ENCODE measurements at regions not wholly inside any gene's neighbourhood (a gene's known extent, or its start where the extent isn't known, plus 50 kb on each side); places are given as distances from the start of the nearest gene placed in this dataset.

DNA sequence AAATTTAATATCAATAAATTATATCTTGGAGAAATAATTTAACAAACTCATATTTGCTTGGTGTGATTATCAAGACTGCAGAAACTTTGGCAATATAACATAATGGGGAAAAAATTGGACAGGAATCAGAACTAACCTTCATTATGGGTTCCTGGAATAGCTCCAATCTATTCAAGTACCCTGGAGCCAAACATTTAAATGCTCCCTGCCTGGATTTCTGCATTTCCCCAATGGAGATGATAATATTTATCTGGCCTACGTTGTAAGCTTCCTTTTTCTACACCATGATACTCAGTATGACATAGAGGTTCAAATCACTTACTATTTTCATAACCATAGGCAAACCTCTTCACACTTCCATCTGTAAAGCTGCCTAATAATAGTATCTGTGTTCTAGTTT is 326.8 kb downstream of the TRIML1 start:
- DNase-seq: no peak
- intact Hi-C loops (cut with DNase I): no loop called here

DNA sequence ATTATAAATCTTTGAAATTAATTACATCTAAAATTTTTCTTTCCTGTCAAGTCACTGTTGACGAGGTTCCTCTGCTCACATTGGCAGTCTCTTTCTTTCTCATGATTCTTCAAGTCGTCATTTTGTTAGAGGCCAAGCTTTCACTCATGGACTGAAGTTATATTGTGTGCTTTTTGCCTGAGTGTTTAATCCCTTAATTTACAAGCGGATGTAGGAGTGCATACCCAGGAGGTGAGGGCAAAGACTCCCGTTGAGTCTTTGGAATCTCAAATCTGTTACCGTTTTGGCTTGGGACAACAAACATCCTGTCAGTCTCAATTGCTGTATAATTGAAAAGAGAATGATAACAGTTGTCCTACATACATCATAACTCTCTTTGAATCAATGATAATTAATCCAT is 345.0 kb downstream of the TRIML1 start:
- no peak for DNase-seq
- intact Hi-C loops (cut with DNase I): no loop called here

DNA sequence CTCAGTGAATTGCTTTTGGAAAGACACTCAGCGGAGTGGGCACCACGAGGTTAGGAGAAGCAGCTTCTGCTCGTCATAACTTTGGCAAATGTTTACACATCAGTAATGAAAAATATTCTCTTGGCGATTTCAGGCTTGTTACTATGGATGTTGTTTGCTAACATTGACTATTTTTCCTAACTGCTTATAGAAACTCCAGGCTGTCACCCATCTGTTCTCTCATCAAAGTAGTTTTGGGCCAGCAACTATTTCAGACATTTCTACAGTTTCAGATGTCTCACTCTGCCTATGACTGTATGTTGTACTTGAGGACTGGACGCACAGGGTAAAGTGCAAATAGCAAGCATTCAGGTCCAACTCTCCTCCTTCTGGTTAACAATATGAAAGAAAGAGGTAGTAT is 346.7 kb downstream of the TRIML1 start:
- no peak for DNase-seq
- intact Hi-C loops (cut with DNase I): no loop called here

DNA sequence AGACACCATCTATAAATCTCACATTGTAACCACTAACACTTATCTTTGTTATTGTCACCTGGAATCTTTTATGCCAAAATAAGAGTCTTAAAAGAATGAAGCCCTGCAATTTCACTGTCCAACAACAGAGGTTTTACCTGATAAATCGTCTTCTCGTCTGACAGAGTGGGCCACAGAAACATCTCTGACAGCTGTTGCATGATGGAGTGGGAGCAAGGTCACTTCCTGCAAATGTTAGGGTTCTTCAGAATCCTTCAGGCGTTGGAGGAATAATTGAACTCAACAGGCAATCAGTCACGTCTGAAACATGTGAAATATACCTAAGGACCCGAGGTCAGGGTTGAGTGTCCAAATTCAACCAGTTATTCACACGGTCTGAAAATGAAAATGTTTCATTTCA is 353.6 kb downstream of the TRIML1 start:
- intact Hi-C loops (cut with DNase I): no loop called here
- DNase-seq: no peak

DNA sequence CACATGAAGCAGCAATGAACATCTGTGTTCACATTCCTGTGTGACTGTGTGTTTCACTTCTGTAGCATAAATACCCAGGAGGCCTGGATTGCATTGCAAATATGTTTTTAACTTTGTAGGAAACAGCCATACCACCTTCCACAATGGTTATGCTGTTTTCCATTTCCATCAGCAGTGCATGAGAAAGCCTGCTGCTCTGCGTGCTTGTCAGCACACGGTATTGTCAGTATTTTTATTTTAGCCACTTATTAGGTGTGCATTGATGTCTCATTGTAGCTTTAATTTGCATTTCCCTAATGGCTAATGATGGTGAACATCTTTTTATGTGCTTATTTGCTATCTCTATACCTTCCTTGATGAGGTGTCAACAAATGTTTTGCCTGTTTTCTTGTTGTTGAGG is 355.9 kb downstream of the TRIML1 start:
- intact Hi-C loops (cut with DNase I): no loop called here

DNA sequence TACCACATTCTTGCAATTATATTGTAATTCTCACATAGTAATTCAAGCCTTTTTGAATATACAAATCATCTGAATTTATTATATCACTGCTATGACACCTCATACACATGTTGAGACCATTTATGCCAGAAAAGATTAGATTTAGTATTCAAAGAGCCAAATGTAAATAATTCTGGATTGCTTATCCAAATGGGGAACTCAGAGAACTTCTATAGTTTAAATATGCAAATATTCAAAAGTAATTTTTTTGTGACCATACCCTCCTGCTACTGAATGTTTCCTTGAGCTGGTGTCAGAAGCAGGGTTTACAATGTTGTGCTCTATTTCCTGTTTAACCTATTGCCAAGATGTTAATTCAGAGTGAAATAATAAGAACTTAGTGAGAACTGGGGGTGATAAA is 372.2 kb downstream of the TRIML1 start:
- intact Hi-C loops (cut with DNase I): no loop called here
- no peak for DNase-seq

More for the DNA sequence above, 355.9 kb downstream of the TRIML1 start:
- no peak for DNase-seq

DNA sequence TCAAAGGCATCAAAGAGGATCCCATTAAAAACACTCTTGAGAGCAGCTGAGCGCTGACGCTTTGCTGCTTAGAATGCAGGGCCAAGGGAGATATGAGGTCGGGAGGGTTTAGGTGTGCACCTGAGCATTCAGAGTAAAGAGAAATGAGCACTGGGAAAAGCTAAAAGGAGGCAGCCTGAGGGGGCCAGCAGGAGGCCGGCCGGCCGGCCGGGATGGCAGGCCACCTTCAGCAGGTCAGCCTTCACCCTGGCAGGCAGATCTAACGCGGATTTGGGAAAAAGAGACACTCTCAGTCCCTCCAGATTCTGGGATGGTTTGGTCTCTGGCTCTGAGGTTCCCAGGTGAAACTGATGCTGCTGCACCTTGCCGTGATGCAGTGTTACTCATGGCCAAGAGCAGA is 393.5 kb downstream of the TRIML1 start:
- intact Hi-C loops (cut with DNase I): no loop called here
- no peak for DNase-seq

DNA sequence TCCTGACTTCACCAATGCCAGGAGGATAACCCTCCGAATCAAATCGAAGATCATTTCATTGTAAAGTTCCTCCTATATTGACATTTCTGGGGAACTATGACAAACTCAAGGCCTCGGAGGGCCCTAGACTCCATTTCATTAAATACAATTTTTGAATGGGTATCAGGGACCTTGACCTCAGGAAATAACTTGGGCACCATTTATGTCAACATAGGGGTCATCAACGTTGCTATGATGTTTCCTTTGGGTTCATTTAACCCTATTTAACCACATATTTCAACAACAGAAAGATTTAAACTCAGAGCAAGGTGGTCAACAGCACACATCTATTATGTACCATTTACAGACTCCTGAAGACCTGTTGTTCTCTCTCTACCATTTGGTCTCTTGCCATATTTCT is 395.1 kb downstream of the TRIML1 start:
- no peak for DNase-seq
- intact Hi-C loops (cut with DNase I): no loop called here

DNA sequence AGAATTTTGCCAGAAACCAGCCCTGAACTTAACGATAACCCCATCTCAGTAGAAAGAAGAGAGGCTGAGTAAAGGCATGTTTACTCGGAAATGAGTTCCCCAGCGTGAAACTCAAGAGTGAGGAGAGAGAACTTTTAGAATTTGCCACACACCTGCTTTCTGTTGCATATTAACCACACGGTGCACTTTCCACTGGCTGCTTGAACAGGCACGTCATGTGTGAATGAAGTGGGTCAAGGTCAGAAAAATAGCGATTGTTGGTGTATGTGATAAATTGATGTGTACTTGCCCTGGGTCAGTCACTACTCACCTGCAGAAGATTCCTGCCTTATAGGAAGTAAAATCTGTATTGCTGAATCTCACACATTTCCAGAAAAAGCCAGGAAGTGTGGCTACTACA is 395.7 kb downstream of the TRIML1 start:
- DNase-seq: no peak

DNA sequence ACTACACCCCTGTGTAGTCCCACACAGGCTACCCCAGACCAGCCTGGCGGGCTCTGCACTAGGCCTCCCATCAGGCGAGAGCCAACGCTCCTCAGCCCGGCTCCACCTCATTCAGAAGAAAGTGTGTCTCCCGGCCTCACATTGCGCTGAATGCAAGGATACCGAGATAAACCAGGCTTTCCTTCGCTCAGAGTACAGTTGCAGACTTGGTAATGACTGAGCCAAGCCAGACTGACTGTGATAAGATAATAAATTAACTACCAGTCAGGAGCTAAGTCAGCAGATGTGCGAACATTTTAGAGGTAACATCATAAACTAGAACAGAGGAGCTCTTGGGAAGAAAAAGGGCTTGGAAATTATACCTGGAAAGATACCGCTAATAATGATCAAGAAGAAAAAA is 397.6 kb downstream of the TRIML1 start:
- no peak for DNase-seq

More for the DNA sequence above, 395.7 kb downstream of the TRIML1 start:
- intact Hi-C loops (cut with DNase I): no loop called here

DNA sequence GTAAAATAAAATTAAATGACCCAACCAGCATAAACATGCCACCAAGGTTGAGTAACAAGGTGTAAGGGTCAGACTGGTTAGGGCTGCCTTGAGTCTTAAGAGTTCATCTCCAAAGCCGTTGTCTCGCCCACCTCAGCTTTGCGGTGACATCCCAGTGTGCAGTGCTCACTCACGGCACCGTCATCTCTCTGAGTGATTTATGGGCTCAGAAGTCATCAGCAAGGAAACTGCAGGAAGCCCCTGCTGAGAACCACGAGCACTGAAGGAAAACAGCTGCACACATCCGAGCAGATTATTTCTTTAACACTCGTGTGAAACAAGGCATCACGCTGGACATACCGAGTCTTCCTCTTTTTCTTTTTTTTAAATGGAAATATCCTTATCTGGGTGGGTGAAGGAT is 411.1 kb downstream of the TRIML1 start:
- DNase-seq: no peak
- intact Hi-C loops (cut with DNase I): no loop called here

More for the DNA sequence above, 397.6 kb downstream of the TRIML1 start:
- intact Hi-C loops (cut with DNase I): no loop called here

DNA sequence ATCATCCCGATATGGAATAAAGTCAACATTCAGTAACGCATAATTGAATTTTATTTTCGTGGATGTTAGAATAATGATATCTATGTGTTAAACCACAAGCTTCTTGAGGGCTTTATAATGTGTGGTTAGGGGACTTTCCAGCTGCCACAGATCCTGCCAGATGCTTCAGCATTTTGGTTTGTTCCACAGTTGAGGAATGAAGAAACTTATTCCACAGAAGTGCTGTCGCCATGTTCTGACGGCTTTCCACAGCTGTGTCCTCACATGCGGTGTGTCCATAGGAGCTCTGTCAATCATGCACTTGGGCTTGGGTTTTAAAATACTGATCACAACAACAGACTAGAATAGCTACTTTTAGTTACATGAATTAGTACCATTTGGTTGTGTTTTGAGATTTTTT is 411.9 kb downstream of the TRIML1 start:
- intact Hi-C loops (cut with DNase I): no loop called here
- DNase-seq: no peak

DNA sequence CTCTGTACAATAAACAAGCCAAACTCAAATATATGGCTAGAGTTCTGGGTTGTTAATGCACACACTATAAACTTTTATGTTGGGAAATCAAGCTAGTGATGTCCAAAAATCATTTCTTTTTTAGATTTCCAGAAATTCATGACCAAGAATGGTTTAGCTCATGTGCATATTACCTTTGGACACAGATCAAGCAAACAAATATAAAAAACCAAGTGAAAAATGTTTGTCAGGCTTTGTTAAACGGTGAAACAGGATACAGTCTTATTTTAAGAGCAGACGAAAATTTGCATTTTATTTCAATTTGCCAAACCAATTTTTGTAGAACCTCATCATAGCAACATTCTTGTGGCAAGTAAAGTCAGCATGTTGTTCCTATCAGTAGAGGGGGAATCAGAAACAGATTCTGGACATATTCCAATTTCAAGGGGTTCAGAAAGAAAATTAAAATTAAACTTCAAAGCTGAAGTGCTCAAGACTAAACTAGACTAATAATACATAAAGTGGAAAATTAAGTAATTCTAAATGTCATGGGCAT is 413.6 kb downstream of the TRIML1 start:
- no peak for DNase-seq
- intact Hi-C loops (cut with DNase I): no loop called here

DNA sequence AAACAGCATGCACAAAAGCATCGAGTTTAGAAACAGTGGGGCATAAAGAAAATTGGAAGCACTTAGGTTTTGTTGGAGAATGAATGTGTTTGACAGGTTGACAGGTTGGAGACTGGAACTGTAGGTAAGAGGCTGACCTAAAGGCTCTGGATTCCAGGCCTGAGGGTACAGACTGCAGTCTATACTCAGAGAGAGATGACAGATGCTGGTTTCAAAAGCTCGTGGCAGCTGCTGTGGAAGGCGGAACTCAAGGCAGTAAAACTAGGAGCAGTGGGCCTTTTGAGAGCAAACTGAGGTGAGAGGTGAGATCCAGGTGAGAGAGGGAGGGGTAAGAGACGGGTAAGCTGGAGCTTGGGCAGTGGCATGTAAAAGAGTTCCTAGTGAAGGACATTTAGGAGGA is 415.2 kb downstream of the TRIML1 start:
- intact Hi-C loops (cut with DNase I): no loop called here
- DNase-seq: no peak

DNA sequence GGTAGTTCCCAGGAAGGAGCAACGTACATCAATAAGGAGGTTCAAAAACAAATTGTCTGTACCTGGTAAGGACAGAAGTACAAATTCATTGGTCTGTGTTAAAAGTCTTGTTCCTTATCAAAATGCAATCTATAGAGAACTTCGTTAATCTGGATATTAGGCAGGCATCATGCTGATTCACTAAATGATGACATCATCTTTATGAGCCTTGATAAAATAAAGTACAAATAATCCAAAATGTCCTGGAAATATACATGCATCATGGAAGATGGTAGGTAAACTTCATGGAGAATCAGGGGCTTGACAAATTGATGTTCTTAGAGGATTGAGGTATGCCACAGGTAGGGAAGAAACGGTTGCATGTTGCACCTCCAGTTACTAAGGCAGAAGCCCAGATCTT is 433.9 kb downstream of the TRIML1 start:
- no peak for DNase-seq
- intact Hi-C loops (cut with DNase I): no loop called here

DNA sequence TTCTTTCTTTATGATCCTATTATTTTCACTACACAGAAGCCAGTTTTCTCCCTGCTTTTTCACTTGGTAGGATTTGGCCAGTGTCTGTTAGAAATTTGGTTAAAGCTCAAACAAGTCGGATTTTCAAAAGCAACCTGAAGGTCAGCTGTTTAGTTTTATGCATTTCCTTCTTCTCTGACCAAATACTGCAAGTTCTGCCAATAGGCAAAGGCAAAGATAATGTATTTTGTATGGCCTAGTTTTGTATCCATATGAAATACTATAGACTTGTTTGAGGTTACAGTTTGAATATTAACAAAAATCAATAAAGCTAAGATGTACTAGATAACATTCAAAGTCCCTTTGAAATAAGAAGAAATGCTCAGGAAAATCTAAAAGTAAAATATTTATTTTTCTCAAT is 439.4 kb downstream of the TRIML1 start:
- intact Hi-C loops (cut with DNase I): no loop called here
- DNase-seq: no peak

DNA sequence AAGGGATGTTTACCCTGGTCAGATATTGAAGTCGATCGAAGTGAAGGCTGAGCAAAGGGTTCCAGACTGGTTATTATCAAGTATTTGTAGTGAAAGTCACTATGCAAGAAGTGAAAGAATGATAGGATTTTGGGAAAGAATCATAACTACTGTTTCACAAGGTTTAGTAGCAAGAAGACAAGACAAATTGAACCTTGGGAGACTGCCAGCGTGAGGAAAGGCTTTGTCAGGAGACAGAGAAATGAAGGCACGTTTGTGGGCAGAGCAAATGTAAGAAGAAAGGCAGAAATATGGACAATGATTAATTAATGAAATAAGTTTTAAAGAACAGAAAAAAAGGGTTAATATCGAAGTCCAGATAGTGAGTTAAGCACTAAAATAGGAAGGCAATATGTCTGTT is 456.8 kb downstream of the TRIML1 start:
- intact Hi-C loops (cut with DNase I): no loop called here
- no peak for DNase-seq

DNA sequence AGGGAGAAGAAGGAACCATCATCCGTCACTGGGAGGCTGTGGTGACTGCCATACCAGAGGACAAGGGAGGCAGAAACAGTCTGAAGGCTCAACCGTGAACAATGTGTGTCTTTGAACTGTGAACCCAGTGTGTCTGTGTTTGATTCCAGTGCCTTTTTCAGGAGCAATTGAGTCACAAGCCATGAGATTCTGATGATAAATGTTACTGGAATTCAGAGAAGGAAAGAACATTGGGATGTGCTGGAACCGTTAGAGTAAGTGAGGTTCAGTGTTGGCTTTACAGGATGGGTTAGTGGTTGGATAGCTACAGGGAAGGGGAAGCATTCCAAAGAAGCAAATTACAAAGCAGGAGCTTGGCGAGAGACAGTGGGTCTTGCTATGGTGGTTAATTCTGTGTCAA is 464.4 kb downstream of the TRIML1 start:
- no peak for DNase-seq
- intact Hi-C loops (cut with DNase I): no loop called here

DNA sequence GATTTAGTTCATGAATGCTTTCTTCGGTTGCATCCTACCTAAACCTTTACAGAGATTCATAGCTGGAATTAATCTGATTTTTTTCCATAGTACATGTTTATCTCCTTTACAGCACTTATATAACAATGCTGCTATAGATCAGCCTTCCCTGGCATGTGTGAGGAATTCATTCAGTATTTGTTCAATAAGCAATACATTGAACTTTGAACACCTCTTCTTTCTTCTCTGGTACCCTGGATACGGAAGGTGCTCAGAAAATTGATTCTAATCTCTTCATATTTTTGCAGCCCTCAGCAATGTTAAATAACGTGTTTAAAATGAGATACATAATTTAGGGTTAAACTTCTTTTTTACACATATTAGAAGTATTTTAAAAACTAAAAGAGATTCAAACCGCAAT is 467.4 kb downstream of the TRIML1 start:
- intact Hi-C loops (cut with DNase I): no loop called here

DNA sequence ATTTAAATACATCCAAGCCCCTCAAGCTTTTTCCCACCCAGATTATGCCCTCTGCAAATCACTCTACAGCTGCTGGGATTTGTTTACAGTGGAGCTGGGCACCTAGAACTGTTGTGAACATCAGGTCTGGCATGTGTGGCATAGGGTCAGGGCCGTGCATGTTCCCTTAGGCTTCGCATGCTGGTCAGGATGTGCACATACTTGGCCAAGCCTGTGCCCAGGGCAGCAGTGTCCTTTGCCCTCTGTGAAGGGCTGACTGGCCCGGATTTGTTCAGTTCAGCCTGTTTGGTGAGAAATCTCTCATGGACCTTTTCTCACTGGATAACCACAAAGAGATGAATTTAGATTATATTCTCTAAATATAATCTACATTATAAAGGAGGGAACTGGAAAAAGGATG is 471.9 kb downstream of the TRIML1 start:
- DNase-seq: no peak
- intact Hi-C loops (cut with DNase I): no loop called here

More for the DNA sequence above, 467.4 kb downstream of the TRIML1 start:
- no peak for DNase-seq

DNA sequence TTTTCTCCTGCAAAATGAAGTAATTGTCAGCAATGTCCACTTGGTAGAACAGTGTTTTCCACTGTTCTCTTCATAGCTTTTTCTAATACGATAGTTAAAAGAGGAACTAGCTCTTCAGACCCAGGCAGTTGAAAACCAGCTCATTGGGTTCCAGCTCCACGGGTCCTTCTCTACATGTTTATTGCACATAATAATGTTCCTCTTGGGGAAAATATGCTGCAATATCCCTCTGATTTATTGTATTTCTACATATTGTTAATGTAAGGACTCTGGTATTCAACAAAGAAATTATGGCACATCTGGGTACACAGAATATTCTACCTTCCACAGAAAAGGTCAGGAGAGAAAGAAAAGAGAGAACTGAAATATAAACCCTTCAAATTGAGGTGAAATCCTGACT is 473.4 kb downstream of the TRIML1 start:
- intact Hi-C loops (cut with DNase I): no loop called here
- no peak for DNase-seq

DNA sequence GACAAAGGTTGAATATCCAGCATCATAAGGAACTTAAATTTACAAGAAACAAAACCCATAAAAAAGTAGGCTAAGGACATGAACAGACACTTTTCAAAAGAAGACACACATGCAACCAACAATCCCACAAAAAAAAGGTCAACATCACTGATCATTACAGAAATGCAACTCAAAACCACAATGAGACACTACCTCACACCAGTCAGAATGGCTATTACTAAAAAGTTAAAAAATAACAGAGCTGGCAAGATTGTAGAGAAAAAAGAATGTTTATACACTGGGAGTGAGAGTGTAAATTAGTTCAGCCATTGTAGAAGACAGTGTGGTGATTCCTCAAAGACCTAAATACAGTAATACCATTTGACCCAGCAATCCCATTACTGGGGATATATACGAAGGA is 474.7 kb downstream of the TRIML1 start:
- intact Hi-C loops (cut with DNase I): no loop called here
- DNase-seq: no peak

All from head of caudate nucleus (tissue), 42 donors.